ENCODE measurements at regions not wholly inside any gene's neighbourhood (a gene's known extent, or its start where the extent isn't known, plus 50 kb on each side); places are given as distances from the start of the nearest gene placed in this dataset.

DNA sequence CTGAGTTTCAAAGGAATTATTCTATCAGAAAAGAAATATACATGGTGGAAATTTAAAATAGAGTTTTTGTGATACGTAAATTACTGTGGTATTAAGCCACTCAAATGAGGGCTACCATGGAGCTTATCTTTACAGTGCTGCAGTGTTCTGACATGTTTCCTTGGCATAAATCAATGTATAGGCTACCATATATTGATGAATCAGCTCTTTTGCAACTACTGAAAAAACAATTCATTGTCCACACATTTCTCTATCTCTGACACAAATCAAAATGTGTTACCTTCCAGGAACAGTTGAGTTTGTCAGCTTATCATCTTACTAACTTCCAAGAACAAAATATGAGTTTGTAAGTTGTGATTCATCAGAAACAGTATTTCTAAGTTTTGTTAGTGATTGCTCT lies 140.3 kb upstream of the CDH18 start:
- TF ChIP-seq, protein P1, sequence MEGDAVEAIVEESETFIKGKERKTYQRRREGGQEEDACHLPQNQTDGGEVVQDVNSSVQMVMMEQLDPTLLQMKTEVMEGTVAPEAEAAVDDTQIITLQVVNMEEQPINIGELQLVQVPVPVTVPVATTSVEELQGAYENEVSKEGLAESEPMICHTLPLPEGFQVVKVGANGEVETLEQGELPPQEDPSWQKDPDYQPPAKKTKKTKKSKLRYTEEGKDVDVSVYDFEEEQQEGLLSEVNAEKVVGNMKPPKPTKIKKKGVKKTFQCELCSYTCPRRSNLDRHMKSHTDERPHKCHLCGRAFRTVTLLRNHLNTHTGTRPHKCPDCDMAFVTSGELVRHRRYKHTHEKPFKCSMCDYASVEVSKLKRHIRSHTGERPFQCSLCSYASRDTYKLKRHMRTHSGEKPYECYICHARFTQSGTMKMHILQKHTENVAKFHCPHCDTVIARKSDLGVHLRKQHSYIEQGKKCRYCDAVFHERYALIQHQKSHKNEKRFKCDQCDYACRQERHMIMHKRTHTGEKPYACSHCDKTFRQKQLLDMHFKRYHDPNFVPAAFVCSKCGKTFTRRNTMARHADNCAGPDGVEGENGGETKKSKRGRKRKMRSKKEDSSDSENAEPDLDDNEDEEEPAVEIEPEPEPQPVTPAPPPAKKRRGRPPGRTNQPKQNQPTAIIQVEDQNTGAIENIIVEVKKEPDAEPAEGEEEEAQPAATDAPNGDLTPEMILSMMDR (IDR thresholded peaks at IDR 0.05), result no peak
- TF ChIP-seq EZH2phosphoT487 (IDR thresholded peaks at IDR 0.05) (no peak), EZH2 (IDR thresholded peaks at IDR 0.05) (no peak)
